ENCODE measurements at regions not wholly inside any gene's neighbourhood (a gene's known extent, or its start where the extent isn't known, plus 50 kb on each side); places are given as distances from the start of the nearest gene placed in this dataset.

GRCh38 chr10:52986125-52986524 is 213.5 kb upstream of the MBL2 start:
- Histone ChIP-seq H3K27me3 (ENCODE audit: control insufficient read depth in 2 of 2, insufficient read depth in 2 of 2, low read length in 2 of 2) (no peaks in the 10 kb centered on the region), H2AFZ (ENCODE audit: insufficient read depth, low read depth, low read length, poor library complexity, severe bottlenecking) (no peak overlapping the region), H3K36me3 (replicated peaks in 1 of 2; ENCODE audit: control insufficient read depth in 1 of 2, insufficient read depth in 2 of 2, low read length in 2 of 2) (no peaks in the 10 kb centered on the region), H4K20me1 (ENCODE audit: insufficient read depth, low read length) (no peaks in the 10 kb centered on the region), H3K9ac (ENCODE audit: insufficient read depth, low read length, poor library complexity, severe bottlenecking) (no peak overlapping the region), H3K4me1 (ENCODE audit: control insufficient read depth in 1 of 2, insufficient read depth in 2 of 2, low read length in 2 of 2) (no peaks in the 10 kb centered on the region), H3K79me2 (ENCODE audit: insufficient read depth, low read length) (no peaks in the 10 kb centered on the region), H3K4me2 (replicated peaks; ENCODE audit: extremely low read depth, low read length, poor library complexity, severe bottlenecking) (no peak overlapping the region), H3K27ac (ENCODE audit: low read depth in 1 of 2, low read length in 2 of 2) (no peak overlapping the region), H3K9me3 (replicated peaks in 1 of 2; ENCODE audit: control insufficient read depth in 1 of 2, insufficient read depth in 1 of 2, low read length in 2 of 2) (no peaks in the 10 kb centered on the region), H3K4me3 (replicated peaks in 1 of 3; ENCODE audit: low read depth in 2 of 3, low read length in 3 of 3) (no peak overlapping the region)
- intact Hi-C loops (cut with micrococcal nuclease), result no loop called here
- Mint-ChIP-seq H3K27ac (no peak overlapping the region), H3K4me1 (no peaks in the 10 kb centered on the region), H3K9me3 (peaks cover 0 to 6% (median 2%) of the 10 kb centered on the region in 7 donors), H3K4me3 (no peak overlapping the region), H3K27me3 (ENCODE audit: low read depth in 3 of 3) (peaks cover 0 to 3% (median 0%) of the 10 kb centered on the region in 3 donors), H3K36me3 (no peaks in the 10 kb centered on the region)
- WGBS (ENCODE audit: insufficient coverage), result no CpG with 5 or more reads among the region's 2 CpGs
- no peak for DNase-seq
- TF ChIP-seq CTCF (IDR thresholded peaks at IDR 0.05), result no peak

GRCh38 chr10:52984169-52984568 is 211.6 kb upstream of the MBL2 start:
- Mint-ChIP-seq H3K4me1 (no peaks in the 10 kb centered on the region), H3K27ac (no peak overlapping the region), H3K36me3 (no peaks in the 10 kb centered on the region), H3K27me3 (ENCODE audit: low read depth in 3 of 3) (peaks cover 0 to 3% (median 2%) of the 10 kb centered on the region in 3 donors), H3K4me3 (no peak overlapping the region), H3K9me3 (peaks cover 0 to 4% (median 0%) of the 10 kb centered on the region in 7 donors)
- H3K4me3 ChIP-seq (replicated peaks in 1 of 3; ENCODE audit: low read depth in 2 of 3, low read length in 3 of 3), result no peak overlapping the region
- intact Hi-C loops (cut with micrococcal nuclease), result no loop called here
- H4K20me1 ChIP-seq (ENCODE audit: insufficient read depth, low read length), result no peaks in the 10 kb centered on the region
- H3K36me3 ChIP-seq (replicated peaks in 1 of 2; ENCODE audit: control insufficient read depth in 1 of 2, insufficient read depth in 2 of 2, low read length in 2 of 2), result no peaks in the 10 kb centered on the region
- H3K4me1 ChIP-seq (ENCODE audit: control insufficient read depth in 1 of 2, insufficient read depth in 2 of 2, low read length in 2 of 2), result no peaks in the 10 kb centered on the region
- no peaks in the 10 kb centered on the region for H3K9me3 ChIP-seq (replicated peaks in 1 of 2; ENCODE audit: control insufficient read depth in 1 of 2, insufficient read depth in 1 of 2, low read length in 2 of 2)
- H2AFZ ChIP-seq (ENCODE audit: insufficient read depth, low read depth, low read length, poor library complexity, severe bottlenecking), result no peak overlapping the region
- TF ChIP-seq CTCF (IDR thresholded peaks at IDR 0.05), result no peak
- DNase-seq, result no peak
- H3K4me2 ChIP-seq (replicated peaks; ENCODE audit: extremely low read depth, low read length, poor library complexity, severe bottlenecking), result no peak overlapping the region
- H3K79me2 ChIP-seq (ENCODE audit: insufficient read depth, low read length), result no peaks in the 10 kb centered on the region
- no peaks in the 10 kb centered on the region for H3K27me3 ChIP-seq (ENCODE audit: control insufficient read depth in 2 of 2, insufficient read depth in 2 of 2, low read length in 2 of 2)
- no peak overlapping the region for H3K27ac ChIP-seq (ENCODE audit: low read depth in 1 of 2, low read length in 2 of 2)
- no peak overlapping the region for H3K9ac ChIP-seq (ENCODE audit: insufficient read depth, low read length, poor library complexity, severe bottlenecking)
